Activated CD8-positive, alpha-beta T cell treated with anti-CD3 and anti-CD28 coated beads for 36 hours (primary cell): ENCODE measurements at regions not wholly inside any gene's neighbourhood (a gene's known extent, or its start where the extent isn't known, plus 50 kb on each side); places are given as distances from the start of the nearest gene placed in this dataset.

ENCODE experiments used
- ATAC-seq: fragments of 200-7000 bp; cut with Tn5 transposase; one replicate; pipeline ENCODE4 v1.10.0; 2021; ENCODE audit warnings: mild to moderate bottlenecking, moderate library complexity
- CTCF ChIA-PET: fragments of 350-600 bp; sonication (Branson Sonifier 250); formaldehyde crosslinking; loops from one replicate; lab custom pipeline; 2021; ENCODE audit warnings: antibody characterized with exemption; lab: Charles Lee
- POLR2A ChIA-PET: fragments of 350-600 bp; sonication (Branson Sonifier 250); formaldehyde crosslinking; loops from one replicate; lab custom pipeline; 2021; ENCODE audit warnings: antibody characterized with exemption; lab: Charles Lee
- DNase-seq: peaks from one replicate; pipeline ENCODE4 v3.0.0-alpha.2; 2020
- H3K27ac Mint-ChIP-seq: one replicate; pipeline ENCODE4 v1.8.0; 2021; ENCODE audit warnings: mild to moderate bottlenecking, mixed read lengths
- H3K27me3 Mint-ChIP-seq: one replicate; pipeline ENCODE4 v1.8.0; 2021; ENCODE audit warnings: mixed read lengths
- H3K36me3 Mint-ChIP-seq: one replicate; pipeline ENCODE4 v1.8.0; 2021; ENCODE audit warnings: low read depth, mixed read lengths
- H3K4me1 Mint-ChIP-seq: one replicate; pipeline ENCODE4 v1.8.0; 2021; ENCODE audit warnings: low read depth, mixed read lengths
- H3K4me3 Mint-ChIP-seq: one replicate; pipeline ENCODE4 v1.8.0; 2021; ENCODE audit warnings: mild to moderate bottlenecking, moderate library complexity, mixed read lengths
- H3K9me3 Mint-ChIP-seq: one replicate; pipeline ENCODE4 v1.8.0; 2021; ENCODE audit warnings: mixed read lengths
- intact Hi-C: fragments of 100-400 bp; cut with micrococcal nuclease; formaldehyde crosslinking; loops from one replicate; pipeline ENCODE4 v1.10.0; 2022
- TF ChIP-seq, protein P1 (sequence below): fragments of 200-600 bp; IDR thresholded peaks from one replicate; pipeline ENCODE4 v1.8.0; 2022; ENCODE audit warnings: antibody characterized with exemption, mild to moderate bottlenecking

DNA sequence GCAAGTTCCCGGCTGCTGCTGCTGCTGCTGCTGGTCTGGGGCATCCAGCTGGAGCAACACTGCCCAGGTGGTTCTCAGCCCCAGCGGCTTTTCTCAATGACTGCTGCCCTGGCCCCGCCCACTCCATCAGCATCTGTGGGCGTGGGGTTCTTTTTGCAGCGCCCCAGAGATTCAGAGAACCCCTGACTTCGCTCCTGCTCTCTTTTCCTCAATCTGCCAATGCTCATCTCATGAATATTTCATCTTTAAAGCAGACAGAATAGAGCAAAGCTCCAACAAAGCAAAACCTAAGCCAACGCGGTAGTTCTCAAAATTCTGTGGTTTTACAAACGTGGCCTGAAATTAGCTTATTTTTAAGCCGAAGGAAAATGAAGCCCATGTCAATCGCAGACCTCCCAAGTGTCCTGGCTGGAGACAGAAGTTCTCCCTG, 363.6 kb downstream of the CTTN start:
- TF ChIP-seq, protein P1, sequence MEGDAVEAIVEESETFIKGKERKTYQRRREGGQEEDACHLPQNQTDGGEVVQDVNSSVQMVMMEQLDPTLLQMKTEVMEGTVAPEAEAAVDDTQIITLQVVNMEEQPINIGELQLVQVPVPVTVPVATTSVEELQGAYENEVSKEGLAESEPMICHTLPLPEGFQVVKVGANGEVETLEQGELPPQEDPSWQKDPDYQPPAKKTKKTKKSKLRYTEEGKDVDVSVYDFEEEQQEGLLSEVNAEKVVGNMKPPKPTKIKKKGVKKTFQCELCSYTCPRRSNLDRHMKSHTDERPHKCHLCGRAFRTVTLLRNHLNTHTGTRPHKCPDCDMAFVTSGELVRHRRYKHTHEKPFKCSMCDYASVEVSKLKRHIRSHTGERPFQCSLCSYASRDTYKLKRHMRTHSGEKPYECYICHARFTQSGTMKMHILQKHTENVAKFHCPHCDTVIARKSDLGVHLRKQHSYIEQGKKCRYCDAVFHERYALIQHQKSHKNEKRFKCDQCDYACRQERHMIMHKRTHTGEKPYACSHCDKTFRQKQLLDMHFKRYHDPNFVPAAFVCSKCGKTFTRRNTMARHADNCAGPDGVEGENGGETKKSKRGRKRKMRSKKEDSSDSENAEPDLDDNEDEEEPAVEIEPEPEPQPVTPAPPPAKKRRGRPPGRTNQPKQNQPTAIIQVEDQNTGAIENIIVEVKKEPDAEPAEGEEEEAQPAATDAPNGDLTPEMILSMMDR = no peak
- H3K4me1 Mint-ChIP-seq = no peaks in the 10 kb centered on the region
- intact Hi-C loops = no loop called here
- POLR2A ChIA-PET = no interaction called here
- H3K9me3 Mint-ChIP-seq = no peaks in the 10 kb centered on the region
- no peaks in the 10 kb centered on the region for H3K27me3 Mint-ChIP-seq
- CTCF ChIA-PET = no interaction called here
- no peak overlapping the region for H3K4me3 Mint-ChIP-seq
- no peak for ATAC-seq
- no peak overlapping the region for H3K27ac Mint-ChIP-seq
- no peaks in the 10 kb centered on the region for H3K36me3 Mint-ChIP-seq
- DNase-seq = no peak

DNA sequence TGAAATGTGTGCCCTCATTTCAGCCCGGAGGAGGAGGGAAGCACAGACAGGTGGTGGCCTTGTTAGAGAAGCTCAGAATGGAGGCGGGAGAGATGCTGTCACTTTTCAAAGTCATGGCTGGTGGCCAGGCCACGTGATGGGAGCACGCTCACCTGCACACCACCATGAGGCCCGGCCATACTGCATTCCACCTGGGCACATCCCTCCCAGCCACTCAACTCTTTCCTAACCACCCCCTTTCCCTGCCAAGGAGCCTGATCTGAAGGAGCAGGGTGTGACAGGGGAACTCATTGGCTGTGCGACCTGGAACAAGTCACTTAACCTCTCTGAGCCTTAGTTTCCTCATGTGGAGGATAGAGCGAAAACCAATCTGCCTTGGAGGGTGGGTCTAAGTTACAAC, 364.5 kb downstream of the CTTN start:
- Mint-ChIP-seq H3K27ac (no peak overlapping the region), H3K9me3 (no peaks in the 10 kb centered on the region), H3K27me3 (no peaks in the 10 kb centered on the region), H3K36me3 (no peaks in the 10 kb centered on the region), H3K4me1 (no peaks in the 10 kb centered on the region), H3K4me3 (no peak overlapping the region)
- intact Hi-C loops = no loop called here
- ATAC-seq = no peak
- DNase-seq = no peak
- CTCF ChIA-PET = no interaction called here
- POLR2A ChIA-PET = no interaction called here
- TF ChIP-seq, protein P1 = no peak

DNA sequence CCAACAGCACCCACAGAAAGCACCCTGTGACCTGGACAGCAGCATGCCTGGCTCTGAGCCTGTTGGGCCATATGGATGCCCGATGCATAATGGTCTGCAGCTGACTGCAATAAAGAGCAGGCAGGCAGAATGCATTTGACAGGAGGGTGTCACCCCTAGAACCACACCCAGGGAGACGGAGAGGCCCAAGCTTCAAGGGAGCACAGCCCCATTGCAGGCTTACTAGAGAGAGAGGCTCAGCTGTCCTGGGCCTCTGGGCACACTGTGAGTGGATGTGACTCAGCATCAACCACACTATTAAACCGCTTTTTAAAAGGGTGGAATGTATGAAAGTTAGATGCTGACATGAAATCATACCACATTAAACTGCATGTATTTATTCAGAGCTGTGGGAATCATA, 365.3 kb downstream of the CTTN start:
- no peaks in the 10 kb centered on the region for H3K27me3 Mint-ChIP-seq
- H3K27ac Mint-ChIP-seq = no peak overlapping the region
- DNase-seq (no peak), ATAC-seq (no peak)
- ChIA-PET CTCF (no interaction called here), POLR2A (no interaction called here)
- TF ChIP-seq, protein P1 = no peak
- intact Hi-C loops = no loop called here
- no peaks in the 10 kb centered on the region for H3K9me3 Mint-ChIP-seq
- no peaks in the 10 kb centered on the region for H3K4me1 Mint-ChIP-seq
- no peaks in the 10 kb centered on the region for H3K36me3 Mint-ChIP-seq
- no peak overlapping the region for H3K4me3 Mint-ChIP-seq

DNA sequence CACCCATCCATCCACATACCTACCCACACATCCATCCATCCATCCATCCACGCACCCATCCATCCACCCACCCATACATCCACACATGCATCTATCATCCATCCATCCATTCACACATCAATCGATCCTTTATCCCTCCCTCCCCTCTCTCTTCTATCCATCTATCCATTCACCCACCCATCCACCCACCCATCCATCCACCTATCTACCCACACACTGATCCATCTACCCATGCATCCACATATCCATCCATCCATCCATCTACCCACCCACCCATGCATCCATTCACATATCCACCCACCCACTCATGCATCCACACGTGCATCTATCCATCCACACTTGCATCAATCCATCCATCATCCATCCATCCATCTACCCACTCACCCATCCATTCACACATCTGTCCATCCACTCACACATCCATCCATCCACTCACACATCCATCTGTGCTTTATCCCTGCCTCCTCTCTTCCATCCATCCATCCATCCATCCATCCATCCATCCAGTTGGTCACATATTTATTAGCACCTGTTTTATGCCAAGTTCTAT, 366.1 kb downstream of the CTTN start:
- TF ChIP-seq, protein P1 = no peak
- CTCF ChIA-PET = no interaction called here
- H3K36me3 Mint-ChIP-seq = no peaks in the 10 kb centered on the region
- POLR2A ChIA-PET = no interaction called here
- H3K9me3 Mint-ChIP-seq = no peaks in the 10 kb centered on the region
- no peaks in the 10 kb centered on the region for H3K27me3 Mint-ChIP-seq
- H3K27ac Mint-ChIP-seq = no peak overlapping the region
- no peak overlapping the region for H3K4me3 Mint-ChIP-seq
- intact Hi-C loops = no loop called here
- DNase-seq (no peak), ATAC-seq (no peak)
- no peaks in the 10 kb centered on the region for H3K4me1 Mint-ChIP-seq

DNA sequence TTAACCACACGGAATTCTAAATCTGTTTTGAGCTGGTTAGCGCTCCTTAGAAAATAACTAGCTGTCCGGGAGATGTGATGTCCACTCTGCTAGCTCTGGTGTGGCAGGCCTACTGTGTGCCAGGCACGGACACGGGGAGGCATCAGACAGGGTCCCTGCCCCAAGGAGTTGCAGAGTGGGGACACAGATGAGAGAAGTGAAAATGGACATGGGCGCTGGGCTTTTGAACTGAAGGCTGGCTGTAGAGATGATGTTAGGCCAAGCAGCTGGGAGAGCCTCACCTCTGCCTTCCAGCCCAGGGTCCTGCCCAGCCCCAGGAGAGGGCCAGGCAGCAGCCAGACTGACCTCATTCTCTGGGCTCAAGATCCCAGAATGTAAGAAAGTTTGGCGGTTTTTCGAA, 368.6 kb downstream of the CTTN start:
- Mint-ChIP-seq H3K27ac (no peak overlapping the region), H3K4me1 (no peaks in the 10 kb centered on the region), H3K27me3 (peaks cover 1% of the 10 kb centered on the region), H3K36me3 (no peaks in the 10 kb centered on the region), H3K9me3 (no peaks in the 10 kb centered on the region), H3K4me3 (no peak overlapping the region)
- ATAC-seq (no peak), DNase-seq (no peak)
- TF ChIP-seq, protein P1 = no peak
- ChIA-PET POLR2A (no interaction called here), CTCF (no interaction called here)
- intact Hi-C loops = no loop called here
